NCI-H2171 (cell line): ENCODE measurements at regions not wholly inside any gene's neighbourhood (a gene's known extent, or its start where the extent isn't known, plus 50 kb on each side); places are given as distances from the start of the nearest gene placed in this dataset.

Experiments
- DNase-seq: peaks from one replicate; lab custom pipeline; 2025; lab: John Stamatoyannopoulos, UW

- DNase-seq = no peak
Measured at GRCh38 chr7:24475166-24475961, 97.9 kb upstream of the PALS2 start.

GRCh38 chr7:24476227-24476626, 97.0 kb upstream of the PALS2 start:
- no peak for DNase-seq

GRCh38 chr7:24477398-24478136, 95.7 kb upstream of the PALS2 start:
- DNase-seq = no peak

GRCh38 chr7:24478137-24478655, 95.1 kb upstream of the PALS2 start:
- no peak for DNase-seq

GRCh38 chr7:24480501-24480900, 92.8 kb upstream of the PALS2 start:
- no peak for DNase-seq

- no peak for DNase-seq
Measured at GRCh38 chr7:24483804-24484203, 89.4 kb upstream of the PALS2 start.

GRCh38 chr7:24492576-24492975, 80.7 kb upstream of the PALS2 start:
- no peak for DNase-seq

GRCh38 chr7:24494832-24495231, 78.4 kb upstream of the PALS2 start:
- DNase-seq = no peak

- DNase-seq = no peak
Measured at GRCh38 chr7:24496036-24496435, 77.2 kb upstream of the PALS2 start.

GRCh38 chr7:24498439-24498838, 74.8 kb upstream of the PALS2 start:
- no peak for DNase-seq

- no peak for DNase-seq
Measured at GRCh38 chr7:24499871-24500270, 73.4 kb upstream of the PALS2 start.

- no peak for DNase-seq
Measured at GRCh38 chr7:24500599-24500998, 72.7 kb upstream of the PALS2 start.

- DNase-seq = no peak
Measured at GRCh38 chr7:24501009-24501408, 72.2 kb upstream of the PALS2 start.

- DNase-seq = no peak
Measured at GRCh38 chr7:24501443-24502134, 71.7 kb upstream of the PALS2 start.

GRCh38 chr7:24502135-24502488, 71.1 kb upstream of the PALS2 start:
- DNase-seq = no peak

GRCh38 chr7:24503506-24503905, 69.7 kb upstream of the PALS2 start:
- no peak for DNase-seq

GRCh38 chr7:24504040-24504439, 69.2 kb upstream of the PALS2 start:
- DNase-seq = no peak

GRCh38 chr7:24504836-24505235, 68.4 kb upstream of the PALS2 start:
- DNase-seq = no peak

GRCh38 chr7:24505968-24506367, 67.3 kb upstream of the PALS2 start:
- no peak for DNase-seq

GRCh38 chr7:24508316-24508715, 64.9 kb upstream of the PALS2 start:
- DNase-seq = no peak

GRCh38 chr7:24510759-24511158, 62.5 kb upstream of the PALS2 start:
- no peak for DNase-seq

- no peak for DNase-seq
Measured at GRCh38 chr7:24517166-24517565, 56.1 kb upstream of the PALS2 start.
